Activated CD4-positive, CD25-positive, alpha-beta regulatory T cell (primary cell): ENCODE measurements at regions not wholly inside any gene's neighbourhood (a gene's known extent, or its start where the extent isn't known, plus 50 kb on each side); places are given as distances from the start of the nearest gene placed in this dataset.
"Not testable (repeated sequence)": the region's sequence is repeated elsewhere in the genome, so short reads cannot be mapped to it uniquely, and the experiment has no call there.

ENCODE experiments used
- DNase-seq, 4 experiments: peaks; one replicate each; lab custom pipeline; 2025; lab: John Stamatoyannopoulos, UW

- no peak for DNase-seq
Measured at GRCh38 chr7:23887660-23888059, 177.6 kb downstream of the STK31 start.

GRCh38 chr7:23888958-23889357, 178.9 kb downstream of the STK31 start:
- no peak for DNase-seq

DNA sequence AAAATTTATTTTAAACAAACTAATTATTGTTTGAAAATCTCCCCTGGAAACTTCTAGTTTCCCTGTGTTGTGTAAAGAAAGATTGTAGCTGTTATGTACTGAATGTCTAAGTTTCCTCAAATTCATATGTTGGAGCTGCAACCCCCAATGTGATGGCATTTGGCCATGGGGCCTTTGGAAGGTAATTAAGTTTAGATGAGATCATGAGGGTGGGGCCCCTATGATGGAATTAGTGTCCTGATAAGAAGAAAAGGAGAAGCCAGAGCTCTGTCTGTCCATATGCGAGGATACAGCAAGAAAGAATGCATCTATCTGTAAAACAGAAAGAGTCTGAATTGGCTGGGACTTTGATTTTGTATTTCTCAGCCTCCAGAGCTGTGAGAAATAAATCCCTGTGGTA, 179.5 kb downstream of the STK31 start:
- DNase-seq, result no peak

DNA sequence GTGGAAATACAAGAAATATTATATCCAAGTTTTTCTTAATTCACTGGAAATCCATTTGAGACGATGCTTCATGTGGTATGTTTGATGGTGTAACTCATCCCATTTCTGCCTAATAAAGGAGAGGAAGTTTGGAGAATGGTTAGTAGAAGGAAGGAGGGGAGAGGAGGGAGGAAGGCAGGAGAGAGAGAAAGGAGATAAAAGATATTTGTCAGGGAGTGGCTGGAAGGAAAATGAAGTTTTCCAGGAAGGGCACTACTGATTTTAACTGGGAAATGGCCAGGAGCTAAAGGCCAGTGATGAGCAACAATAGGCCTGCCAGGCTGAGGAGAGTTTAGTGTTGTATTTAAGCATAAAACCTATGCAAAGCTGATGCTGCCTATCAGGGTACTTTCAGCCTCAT, 182.0 kb downstream of the STK31 start:
- DNase-seq, result no peak

- DNase-seq, result no peak
Measured at GRCh38 chr7:23893176-23893941, 183.3 kb downstream of the STK31 start.

- no peak for DNase-seq
Measured at GRCh38 chr7:23893942-23894891, 184.2 kb downstream of the STK31 start.

DNA sequence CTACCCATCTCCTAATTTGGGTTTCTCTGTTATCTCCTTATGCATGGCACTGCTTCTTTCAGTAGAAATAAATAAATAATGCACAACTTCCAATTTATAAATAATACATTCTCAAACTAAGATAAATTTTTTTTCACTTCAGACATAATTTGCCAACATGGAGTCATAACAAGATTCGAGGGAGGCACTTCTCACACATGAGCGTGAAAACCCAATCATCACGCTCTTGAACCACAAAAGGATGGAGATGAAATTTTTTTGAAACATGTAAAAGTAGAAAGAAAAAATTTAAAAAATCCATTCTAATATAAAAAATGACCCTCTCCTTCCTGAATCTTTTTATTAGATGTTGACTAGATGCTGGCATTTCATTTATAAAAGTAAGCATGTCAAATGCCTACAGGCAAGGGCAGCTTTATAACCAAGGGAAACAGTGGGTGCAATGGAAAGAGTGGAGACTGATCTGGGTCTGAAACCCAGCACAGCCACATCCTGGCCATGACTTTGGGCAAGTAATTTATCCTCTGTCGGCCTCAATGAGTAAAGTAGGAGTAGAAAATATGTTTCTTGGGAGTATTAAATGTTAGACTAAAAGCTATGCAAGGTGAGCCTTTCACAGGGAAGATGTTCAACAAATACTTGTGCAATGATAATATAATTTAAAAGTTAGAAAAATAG, 185.0 kb downstream of the STK31 start:
- no peak for DNase-seq

GRCh38 chr7:23895666-23896096, 185.7 kb downstream of the STK31 start:
- DNase-seq, result no peak

- no peak for DNase-seq
Measured at GRCh38 chr7:23898619-23899018, 188.6 kb downstream of the STK31 start.

DNA sequence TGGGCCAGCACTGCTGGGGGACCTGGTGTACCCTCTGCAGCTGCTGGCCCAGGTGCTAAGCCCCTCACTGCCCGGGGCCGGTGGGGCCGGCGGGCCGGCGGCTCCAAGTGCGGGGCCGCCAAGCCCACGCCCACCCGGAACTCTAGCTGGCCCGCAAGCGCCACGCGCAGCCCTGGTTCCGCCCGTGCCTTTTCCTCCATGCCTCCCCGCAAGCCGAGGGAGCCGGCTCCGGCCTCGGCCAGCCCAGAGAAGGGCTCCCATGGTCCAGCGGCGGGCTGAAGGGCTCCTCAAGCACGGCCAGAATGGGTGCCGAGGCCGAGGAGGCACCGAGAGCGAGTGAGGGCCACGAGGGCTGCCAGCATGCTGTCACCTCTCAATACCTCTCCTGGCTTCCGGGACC, 194.9 kb downstream of the STK31 start:
- not testable (repeated sequence) for DNase-seq

GRCh38 chr7:23907012-23907411, 197.0 kb downstream of the STK31 start:
- DNase-seq, result no peak

- no peak for DNase-seq
Measured at GRCh38 chr7:23909426-23909825, 199.4 kb downstream of the STK31 start.

DNA sequence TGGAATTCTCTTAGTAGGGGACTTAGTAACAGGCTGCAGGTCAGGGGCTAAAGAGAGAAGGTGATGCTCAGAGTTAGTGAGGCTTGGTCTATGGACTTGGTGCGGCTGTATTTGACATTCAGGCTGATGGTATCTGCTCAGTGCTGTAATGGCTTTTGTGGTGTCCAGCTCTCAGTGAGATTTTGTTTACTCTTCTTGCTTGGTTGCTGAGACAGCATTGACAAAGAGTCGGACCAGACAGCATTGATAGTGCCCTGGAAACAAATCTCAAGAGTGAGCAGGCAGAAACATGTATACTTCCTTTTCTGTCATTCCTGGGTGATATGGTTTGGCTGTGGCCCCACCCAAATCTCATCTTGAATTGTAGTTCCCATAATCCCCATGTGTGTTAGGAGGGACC, 202.0 kb downstream of the STK31 start:
- no peak for DNase-seq

DNA sequence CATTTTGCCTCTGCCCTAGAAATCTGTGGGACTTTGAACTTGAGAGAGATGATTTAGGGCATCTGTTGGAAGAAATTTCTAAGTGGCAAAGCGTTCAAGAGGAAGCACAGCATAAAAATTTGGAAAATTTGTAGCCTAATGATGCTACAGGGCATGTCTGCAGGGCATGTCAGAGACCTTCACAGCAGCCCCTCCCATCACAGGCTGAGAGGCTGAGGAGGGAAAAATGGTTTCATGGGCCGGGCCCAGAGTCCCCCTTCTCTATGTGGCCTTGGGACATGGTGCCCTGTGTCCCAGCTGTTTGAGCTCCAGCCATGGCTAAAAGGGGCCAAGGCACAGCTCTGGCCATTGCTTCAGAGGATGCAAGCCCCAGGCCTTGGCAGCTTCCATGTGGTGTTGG, 203.0 kb downstream of the STK31 start:
- DNase-seq, result no peak

DNA sequence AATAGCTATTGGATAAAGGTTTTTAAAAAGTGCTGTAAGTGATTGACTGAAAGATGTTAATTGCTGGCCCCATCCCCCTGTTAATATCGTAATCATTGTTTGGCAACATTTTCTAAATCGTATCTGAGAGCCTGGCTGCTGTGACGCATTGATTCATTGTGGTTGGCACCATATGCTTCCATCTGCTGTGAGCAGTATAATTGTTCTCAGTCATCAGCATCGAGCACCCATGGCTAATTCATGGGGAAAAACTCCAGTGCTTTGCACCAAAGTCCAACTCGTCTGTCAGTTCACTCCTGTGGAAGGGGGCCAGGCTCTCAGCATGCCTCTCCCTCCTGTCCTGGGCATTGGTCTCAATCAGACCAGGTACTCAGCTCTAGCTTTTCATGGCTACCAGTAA, 205.2 kb downstream of the STK31 start:
- DNase-seq, result no peak

DNA sequence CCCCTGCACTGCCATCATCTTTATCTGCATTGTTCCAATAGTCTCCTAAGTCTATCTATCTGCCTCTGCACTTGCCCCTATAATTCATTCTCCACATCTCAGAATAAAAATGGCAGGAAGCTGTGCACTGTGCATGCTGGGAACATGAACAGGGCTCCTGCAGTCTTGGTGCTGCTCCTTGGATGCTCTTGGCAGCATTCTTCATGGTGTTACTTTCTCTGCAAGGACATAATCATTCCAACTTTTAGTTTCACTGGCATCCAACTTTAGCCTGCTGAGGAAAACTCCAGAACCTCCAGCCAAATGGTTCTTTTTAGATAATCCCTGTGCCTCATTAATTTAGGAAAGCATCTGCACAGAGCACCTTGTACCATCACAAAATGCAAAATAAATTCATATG, 208.3 kb downstream of the STK31 start:
- DNase-seq, result no peak

DNA sequence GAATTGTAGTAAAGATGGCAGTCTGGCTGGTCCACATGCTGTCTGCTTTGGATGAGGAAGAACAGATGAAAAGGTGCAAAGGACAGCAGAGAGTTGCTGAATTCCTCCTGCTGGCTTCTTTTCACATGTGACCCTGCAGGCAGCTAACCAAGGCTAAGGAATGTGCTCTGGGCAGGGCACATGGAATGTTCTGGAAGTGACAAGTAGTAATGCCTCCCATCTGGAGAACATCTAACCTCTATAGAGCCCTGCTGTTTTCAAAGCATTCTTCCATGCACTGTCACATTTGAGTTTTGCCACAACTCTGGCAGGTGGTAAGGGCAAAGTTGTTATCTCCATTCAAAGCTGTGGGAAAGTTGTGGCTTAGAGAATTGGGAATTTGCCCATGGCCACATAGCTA, 208.8 kb downstream of the STK31 start:
- no peak for DNase-seq

GRCh38 chr7:23925088-23925487, 215.1 kb downstream of the STK31 start:
- DNase-seq, result no peak

- DNase-seq, result no peak
Measured at GRCh38 chr7:23927709-23928417, 217.8 kb downstream of the STK31 start.

- DNase-seq, result no peak
Measured at GRCh38 chr7:23928418-23928775, 218.4 kb downstream of the STK31 start.

GRCh38 chr7:23930312-23930711, 220.3 kb downstream of the STK31 start:
- no peak for DNase-seq

- no peak for DNase-seq
Measured at GRCh38 chr7:23931633-23932032, 221.6 kb downstream of the STK31 start.
